Activated naive CD8-positive, alpha-beta T cell treated with anti-CD3 and anti-CD28 coated beads, Interleukin-2, amount 50 U/mL, for 24 hours (primary cell): ENCODE measurements at regions not wholly inside any gene's neighbourhood (a gene's known extent, or its start where the extent isn't known, plus 50 kb on each side); places are given as distances from the start of the nearest gene placed in this dataset.
"Not testable (repeated sequence)": the region's sequence is repeated elsewhere in the genome, so short reads cannot be mapped to it uniquely, and the experiment has no call there.

Source experiments
- ATAC-seq: fragments of 150-1000 bp; cut with Tn5 transposase; one replicate; pipeline ENCODE4 v1.10.0; 2021
- DNase-seq: peaks from one replicate; pipeline ENCODE4 v3.0.0; 2021
- H3K27ac Mint-ChIP-seq: one replicate; pipeline ENCODE4 v1.8.0; 2021; ENCODE audit warnings: mild to moderate bottlenecking, mixed read lengths
- H3K27me3 Mint-ChIP-seq: one replicate; pipeline ENCODE4 v1.8.0; 2021; ENCODE audit warnings: mixed read lengths
- H3K36me3 Mint-ChIP-seq: one replicate; pipeline ENCODE4 v1.8.0; 2021; ENCODE audit warnings: low read depth, mixed read lengths
- H3K4me1 Mint-ChIP-seq: one replicate; pipeline ENCODE4 v1.8.0; 2021; ENCODE audit warnings: mixed read lengths
- H3K4me3 Mint-ChIP-seq: one replicate; pipeline ENCODE4 v1.8.0; 2021; ENCODE audit warnings: mild to moderate bottlenecking, moderate library complexity, mixed read lengths
- H3K9me3 Mint-ChIP-seq: one replicate; pipeline ENCODE4 v1.8.0; 2021; ENCODE audit warnings: mixed read lengths

DNA sequence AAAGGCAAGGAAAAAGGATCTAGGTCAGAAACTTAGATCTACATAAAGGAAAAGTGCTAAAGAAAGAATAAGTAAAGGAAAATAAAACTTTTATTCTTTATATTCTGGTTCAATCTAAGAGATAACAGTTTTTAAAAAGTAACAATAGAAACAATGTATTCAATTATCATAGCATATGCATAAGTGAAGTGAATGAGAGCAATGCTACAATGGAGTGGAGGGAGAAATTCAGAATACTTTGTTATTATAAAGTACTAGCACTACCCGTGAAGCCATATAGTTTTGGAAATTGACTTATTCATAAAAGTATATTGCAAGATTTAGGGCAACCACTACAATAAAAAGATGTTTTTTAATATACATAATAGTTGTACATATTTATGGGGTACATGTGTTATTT lies 586.0 kb upstream of the MDGA2 start:
- no peak overlapping the region for H3K4me3 Mint-ChIP-seq
- DNase-seq, result no peak
- ATAC-seq, result no peak
- H3K36me3 Mint-ChIP-seq, result no peaks in the 10 kb centered on the region
- no peaks in the 10 kb centered on the region for H3K4me1 Mint-ChIP-seq
- H3K9me3 Mint-ChIP-seq, result peaks cover 15% of the 10 kb centered on the region
- H3K27ac Mint-ChIP-seq, result no peak overlapping the region
- H3K27me3 Mint-ChIP-seq, result no peaks in the 10 kb centered on the region

DNA sequence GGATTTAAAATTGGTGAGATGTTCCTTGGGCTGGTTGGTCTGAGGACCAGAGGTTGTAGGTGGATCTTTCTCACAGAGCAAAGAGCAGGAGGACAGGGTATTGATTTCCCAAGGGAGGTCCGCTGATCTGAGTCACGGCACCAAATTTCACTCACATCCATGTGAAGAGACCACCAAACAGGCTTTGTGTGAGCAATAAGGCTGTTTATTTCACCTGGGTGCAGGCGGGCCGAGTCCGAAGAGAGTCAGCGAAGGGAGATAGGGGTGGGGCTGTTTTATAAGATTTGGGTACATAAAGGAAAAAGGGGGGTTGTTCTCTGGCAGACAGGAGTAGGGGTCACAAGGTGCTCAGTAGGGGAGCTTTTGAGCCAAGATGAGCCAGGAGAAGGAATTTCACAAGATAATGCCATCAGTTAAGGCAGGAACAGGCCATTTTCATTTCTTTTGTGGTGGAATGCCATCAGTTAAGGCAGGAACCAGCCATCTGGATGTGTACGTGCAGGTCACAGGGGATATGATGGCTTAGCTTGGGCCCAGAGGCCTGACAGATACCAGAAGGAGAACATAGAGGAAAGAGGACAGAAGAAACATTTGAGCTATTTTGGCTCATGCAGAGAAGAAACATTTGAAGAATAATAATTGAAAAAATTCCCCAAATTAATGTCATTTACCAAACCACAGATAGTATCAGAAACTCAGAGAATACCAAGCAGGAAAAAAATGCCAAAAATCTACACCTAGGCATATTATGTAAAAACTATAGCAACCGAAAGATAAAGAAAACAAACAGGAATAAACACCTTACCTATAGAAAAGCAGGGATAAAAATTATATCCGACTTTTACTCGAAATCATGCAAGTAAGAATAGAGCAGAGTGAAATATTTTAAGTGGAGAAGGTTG lies 585.2 kb upstream of the MDGA2 start:
- not testable (repeated sequence) for H3K27ac Mint-ChIP-seq, H3K4me1 Mint-ChIP-seq, H3K36me3 Mint-ChIP-seq, ATAC-seq, H3K9me3 Mint-ChIP-seq, H3K27me3 Mint-ChIP-seq, H3K4me3 Mint-ChIP-seq, DNase-seq

DNA sequence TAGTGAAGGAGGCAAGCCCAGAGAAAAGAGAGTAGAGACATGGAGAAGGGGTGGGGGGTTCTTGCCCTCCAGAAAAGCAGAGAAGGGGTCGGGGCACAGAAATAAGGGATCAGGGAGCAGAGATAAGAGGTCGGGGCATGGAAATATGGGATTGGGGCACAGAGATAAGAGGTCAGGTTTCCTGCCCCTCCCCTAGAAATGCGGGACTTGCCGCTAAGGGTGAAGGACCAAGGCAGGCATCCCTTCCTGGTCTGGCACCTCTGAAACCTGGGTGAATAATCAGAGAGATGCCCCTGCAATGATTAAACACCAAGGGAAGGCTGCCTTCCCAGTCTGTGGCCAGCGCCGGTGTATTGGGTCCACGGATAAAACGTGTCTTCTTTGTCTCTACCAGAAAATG lies 584.5 kb upstream of the MDGA2 start:
- H3K36me3 Mint-ChIP-seq, H3K27ac Mint-ChIP-seq, H3K27me3 Mint-ChIP-seq, H3K9me3 Mint-ChIP-seq, DNase-seq, H3K4me3 Mint-ChIP-seq, H3K4me1 Mint-ChIP-seq, ATAC-seq: not testable (repeated sequence)

DNA sequence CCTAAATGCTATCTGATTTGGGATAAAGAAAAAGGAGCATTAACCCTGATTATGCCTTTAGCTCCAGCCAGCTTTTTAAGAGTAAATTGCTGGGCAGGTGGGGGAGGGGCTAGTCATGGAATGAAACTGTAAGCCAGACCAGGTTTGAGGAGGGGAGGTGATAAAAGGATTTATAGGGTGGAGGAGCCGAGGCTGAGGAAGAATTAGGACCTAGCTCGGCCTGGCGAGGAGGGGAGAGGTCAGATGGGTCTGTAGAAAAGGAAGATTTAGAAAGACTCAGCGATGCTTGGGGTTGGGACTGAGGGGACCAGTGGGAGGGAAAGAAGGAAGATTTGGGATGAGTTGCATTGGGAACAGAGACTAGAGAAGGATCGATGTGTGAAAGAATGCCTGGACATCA lies 583.8 kb upstream of the MDGA2 start:
- H3K4me1 Mint-ChIP-seq, H3K27ac Mint-ChIP-seq, DNase-seq, H3K36me3 Mint-ChIP-seq, H3K27me3 Mint-ChIP-seq, H3K9me3 Mint-ChIP-seq, H3K4me3 Mint-ChIP-seq, ATAC-seq: not testable (repeated sequence)

DNA sequence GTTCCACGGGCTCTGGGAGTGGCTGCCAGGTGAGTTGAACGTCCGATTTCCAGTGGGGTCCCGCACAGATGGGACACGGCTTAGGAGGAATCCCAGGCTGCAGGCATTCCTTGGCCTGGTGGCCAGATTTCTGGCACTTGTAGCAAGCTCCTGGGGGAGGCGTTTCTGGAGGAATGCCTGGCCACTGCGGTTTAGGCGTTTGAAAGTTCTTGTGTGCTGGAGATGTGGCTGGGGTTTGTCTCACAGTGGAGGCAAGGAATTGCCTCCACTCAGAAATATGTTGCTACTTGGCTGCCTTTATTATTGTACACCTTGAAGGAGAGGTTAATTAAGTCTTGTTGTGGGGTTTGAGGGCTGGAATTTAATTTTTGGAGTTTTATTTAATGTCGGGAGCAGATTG lies 583.3 kb upstream of the MDGA2 start:
- not testable (repeated sequence) for H3K36me3 Mint-ChIP-seq, H3K27me3 Mint-ChIP-seq, H3K4me1 Mint-ChIP-seq, DNase-seq, H3K9me3 Mint-ChIP-seq, ATAC-seq, H3K4me3 Mint-ChIP-seq, H3K27ac Mint-ChIP-seq

DNA sequence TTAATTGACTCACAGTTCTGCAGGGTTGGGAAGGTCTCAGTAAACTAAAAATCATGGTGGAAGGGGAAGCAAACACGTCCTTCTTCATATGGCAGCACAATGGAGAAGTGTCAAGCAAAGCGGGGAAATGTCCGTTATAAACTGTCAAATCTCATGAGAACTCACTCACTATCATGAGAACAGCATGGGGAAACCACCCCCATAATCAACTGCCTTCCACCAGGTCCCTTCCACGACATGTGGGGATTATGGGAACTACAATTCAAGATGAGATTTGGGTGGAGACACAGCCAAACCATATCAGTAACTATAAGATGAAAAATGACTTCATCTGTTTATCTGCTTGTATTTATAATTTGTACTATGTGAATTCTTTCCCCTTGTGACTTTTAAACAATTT lies 577.6 kb upstream of the MDGA2 start:
- H3K36me3 Mint-ChIP-seq, result no peaks in the 10 kb centered on the region
- H3K4me1 Mint-ChIP-seq, result no peaks in the 10 kb centered on the region
- no peak for DNase-seq
- H3K27ac Mint-ChIP-seq, result no peak overlapping the region
- no peaks in the 10 kb centered on the region for H3K27me3 Mint-ChIP-seq
- no peak overlapping the region for H3K4me3 Mint-ChIP-seq
- ATAC-seq, result no peak
- H3K9me3 Mint-ChIP-seq, result peaks cover 3% of the 10 kb centered on the region

DNA sequence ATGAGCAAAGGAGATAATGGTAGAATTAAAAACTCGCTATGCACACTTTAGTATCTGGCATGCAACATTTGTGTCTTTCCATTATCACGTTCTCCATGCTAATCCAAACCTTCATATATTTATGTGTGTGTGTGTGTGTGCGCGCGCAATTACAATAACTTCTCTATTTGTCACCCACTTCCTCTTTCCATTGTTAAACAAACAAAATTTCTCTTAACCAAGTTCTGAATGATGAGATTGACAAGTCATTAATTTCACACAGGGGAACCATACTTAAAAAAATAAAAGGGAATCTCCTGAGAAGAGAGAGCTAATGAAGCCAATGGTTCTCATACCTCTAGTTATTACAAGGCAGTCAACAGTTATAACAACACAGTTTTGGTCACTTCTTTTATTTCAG lies 575.9 kb upstream of the MDGA2 start:
- no peak overlapping the region for H3K4me3 Mint-ChIP-seq
- H3K36me3 Mint-ChIP-seq, result no peaks in the 10 kb centered on the region
- H3K27ac Mint-ChIP-seq, result no peak overlapping the region
- peaks cover 3% of the 10 kb centered on the region for H3K9me3 Mint-ChIP-seq
- DNase-seq, result no peak
- ATAC-seq, result no peak
- no peaks in the 10 kb centered on the region for H3K4me1 Mint-ChIP-seq
- H3K27me3 Mint-ChIP-seq, result no peaks in the 10 kb centered on the region

DNA sequence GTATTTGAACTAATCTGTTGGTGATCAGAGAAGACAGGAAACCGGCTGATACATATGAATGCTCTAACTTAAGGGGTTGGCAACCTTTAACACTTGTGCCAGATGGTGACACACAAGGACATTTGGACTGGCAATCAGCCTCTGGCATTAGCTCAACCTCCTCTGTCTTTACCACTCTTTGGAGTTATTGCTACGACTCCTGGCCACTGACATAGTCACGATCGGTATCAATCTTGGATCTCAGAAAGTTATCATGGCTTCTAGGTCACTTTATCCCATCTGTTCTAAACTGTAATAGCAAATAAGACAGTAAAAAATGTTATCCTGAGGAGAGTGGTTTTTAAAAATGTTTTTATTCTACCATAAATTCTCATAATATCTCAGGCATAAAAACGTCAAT lies 575.2 kb upstream of the MDGA2 start:
- ATAC-seq (no peak), DNase-seq (no peak)
- no peak overlapping the region for H3K4me3 Mint-ChIP-seq
- no peaks in the 10 kb centered on the region for H3K27me3 Mint-ChIP-seq
- no peak overlapping the region for H3K27ac Mint-ChIP-seq
- H3K4me1 Mint-ChIP-seq, result no peaks in the 10 kb centered on the region
- peaks cover 3% of the 10 kb centered on the region for H3K9me3 Mint-ChIP-seq
- H3K36me3 Mint-ChIP-seq, result no peaks in the 10 kb centered on the region

DNA sequence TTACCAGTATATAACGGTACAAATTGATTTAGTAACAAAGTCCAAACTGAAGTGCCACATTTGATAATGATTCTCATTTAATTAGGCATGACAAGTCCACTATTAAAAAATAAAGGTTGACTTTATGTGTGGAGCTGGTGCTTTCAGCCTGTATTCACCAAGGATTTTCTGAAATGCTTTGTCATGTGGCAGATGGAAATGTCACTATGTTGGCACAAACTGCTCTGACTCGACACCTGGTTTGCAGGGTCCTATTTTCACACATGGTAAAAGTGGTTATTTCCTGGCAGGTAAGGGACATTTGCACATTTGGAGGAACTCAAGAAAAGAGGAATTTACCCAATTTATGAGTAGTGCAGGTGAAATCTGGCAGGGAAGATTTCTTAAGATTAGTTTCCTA lies 572.6 kb upstream of the MDGA2 start:
- H3K27ac Mint-ChIP-seq, result no peak overlapping the region
- no peaks in the 10 kb centered on the region for H3K36me3 Mint-ChIP-seq
- ATAC-seq, result no peak
- no peaks in the 10 kb centered on the region for H3K4me1 Mint-ChIP-seq
- H3K27me3 Mint-ChIP-seq, result no peaks in the 10 kb centered on the region
- no peak overlapping the region for H3K4me3 Mint-ChIP-seq
- no peak for DNase-seq
- peaks cover 3% of the 10 kb centered on the region for H3K9me3 Mint-ChIP-seq

DNA sequence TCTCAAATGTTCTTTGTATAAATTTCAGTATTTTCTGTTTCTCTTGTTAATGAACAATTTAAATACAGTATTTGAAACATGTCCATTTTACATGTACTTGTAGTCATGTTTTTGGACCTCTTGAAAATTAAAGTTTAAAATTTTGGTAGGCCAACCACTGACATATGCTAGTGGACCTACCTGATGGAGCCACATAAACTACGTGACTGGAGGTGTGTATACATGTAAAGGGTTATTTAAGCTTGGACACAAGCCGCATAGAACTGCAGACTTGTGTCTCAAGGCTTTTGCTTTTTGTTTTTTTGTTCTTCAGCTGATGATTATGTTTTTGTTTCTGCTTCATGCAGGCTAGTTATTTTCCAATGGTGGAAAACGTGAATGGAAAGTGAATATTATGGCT lies 568.5 kb upstream of the MDGA2 start:
- H3K9me3 Mint-ChIP-seq, result no peaks in the 10 kb centered on the region
- H3K4me3 Mint-ChIP-seq, result no peak overlapping the region
- ATAC-seq (no peak), DNase-seq (no peak)
- H3K27ac Mint-ChIP-seq, result no peak overlapping the region
- H3K4me1 Mint-ChIP-seq, result no peaks in the 10 kb centered on the region
- H3K27me3 Mint-ChIP-seq, result no peaks in the 10 kb centered on the region
- no peaks in the 10 kb centered on the region for H3K36me3 Mint-ChIP-seq

DNA sequence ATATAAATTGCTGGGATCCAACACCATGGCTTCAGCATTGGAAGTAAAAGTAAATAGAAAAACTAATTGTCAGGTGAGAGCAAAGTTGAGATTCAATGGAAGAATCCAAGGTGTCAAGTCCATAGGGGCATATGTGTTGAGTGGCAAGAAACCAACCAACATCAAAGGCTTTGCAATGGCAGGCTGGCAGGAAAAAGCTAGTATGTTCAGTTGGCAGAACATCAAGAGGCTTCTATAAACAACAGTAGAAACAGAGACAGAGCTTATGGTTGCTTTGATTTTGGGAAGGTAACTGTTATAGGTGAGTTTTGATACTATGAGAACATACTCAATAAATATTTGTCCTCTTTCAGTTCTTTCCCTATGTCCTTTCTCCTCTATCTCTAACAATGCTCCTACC lies 553.7 kb upstream of the MDGA2 start:
- H3K4me3 Mint-ChIP-seq, result no peak overlapping the region
- DNase-seq, result no peak
- H3K4me1 Mint-ChIP-seq, result no peaks in the 10 kb centered on the region
- no peak for ATAC-seq
- H3K9me3 Mint-ChIP-seq, result peaks cover 8% of the 10 kb centered on the region
- H3K36me3 Mint-ChIP-seq, result no peaks in the 10 kb centered on the region
- no peak overlapping the region for H3K27ac Mint-ChIP-seq
- H3K27me3 Mint-ChIP-seq, result no peaks in the 10 kb centered on the region

DNA sequence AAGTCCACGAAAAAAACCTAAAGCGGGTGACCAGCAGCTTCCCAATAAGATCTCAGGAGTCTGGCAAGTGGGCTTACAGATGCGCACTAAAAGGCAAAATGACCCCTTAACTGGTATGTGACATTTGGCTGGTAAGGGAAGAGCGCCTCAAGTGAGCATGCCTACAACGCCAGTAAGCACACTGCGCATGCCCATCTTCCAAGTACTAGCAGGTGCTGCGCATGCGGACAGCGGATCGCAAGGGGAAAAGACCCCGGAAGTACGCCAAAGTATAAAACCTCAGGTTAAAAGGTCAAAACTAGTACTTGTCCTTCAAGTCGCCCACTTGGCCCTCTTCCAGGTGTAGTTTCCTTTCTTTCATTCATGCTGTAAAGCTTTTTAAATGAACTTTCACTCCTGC lies 518.5 kb upstream of the MDGA2 start:
- Mint-ChIP-seq H3K36me3 (no peaks in the 10 kb centered on the region), H3K9me3 (peaks cover 2% of the 10 kb centered on the region), H3K4me3 (no peak overlapping the region), H3K4me1 (no peaks in the 10 kb centered on the region), H3K27ac (no peak overlapping the region), H3K27me3 (no peaks in the 10 kb centered on the region)
- DNase-seq (no peak), ATAC-seq (no peak)

DNA sequence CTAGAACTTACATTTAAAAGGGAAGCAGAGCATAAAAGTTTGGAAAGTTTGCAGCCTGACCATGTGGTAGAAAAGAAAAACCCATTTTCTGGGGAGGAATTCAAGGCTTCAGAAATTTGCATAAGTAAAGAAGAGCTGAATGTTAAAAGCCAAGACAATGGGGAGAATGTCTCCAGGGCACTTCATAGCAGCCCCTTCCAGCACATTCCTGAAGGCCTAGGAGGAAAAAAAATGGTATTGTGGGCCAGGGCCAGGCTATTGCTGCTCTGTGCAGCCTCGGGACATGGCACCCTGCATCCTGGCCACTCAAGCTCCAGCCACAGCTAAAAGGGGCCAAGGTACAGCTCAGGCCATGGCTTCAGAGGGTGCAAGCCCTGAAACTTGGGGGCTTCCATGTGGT lies 474.2 kb upstream of the MDGA2 start:
- H3K36me3 Mint-ChIP-seq, H3K4me1 Mint-ChIP-seq, H3K27ac Mint-ChIP-seq, ATAC-seq, H3K27me3 Mint-ChIP-seq, DNase-seq, H3K4me3 Mint-ChIP-seq: not testable (repeated sequence)
- peaks cover 13% of the 10 kb centered on the region for H3K9me3 Mint-ChIP-seq

DNA sequence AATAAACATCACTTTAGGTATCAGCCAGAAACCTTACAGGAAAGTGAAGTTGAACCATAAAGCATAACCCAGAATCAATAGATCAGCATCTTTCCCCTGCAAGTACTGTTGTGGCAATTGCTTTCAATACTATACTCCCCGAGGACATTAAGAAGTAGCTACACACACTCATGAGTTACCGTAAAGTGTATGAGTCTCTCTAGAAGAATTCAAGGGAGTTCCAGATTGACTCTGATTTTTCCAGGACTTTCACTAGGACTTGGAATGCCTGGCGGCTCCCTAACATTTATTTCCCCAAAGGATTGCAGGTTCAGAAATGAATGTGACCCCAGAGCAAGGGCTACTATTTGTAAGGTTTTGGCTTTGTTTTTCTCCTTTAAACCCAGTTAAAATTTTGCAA lies 465.4 kb upstream of the MDGA2 start:
- no peak overlapping the region for H3K27ac Mint-ChIP-seq

DNA sequence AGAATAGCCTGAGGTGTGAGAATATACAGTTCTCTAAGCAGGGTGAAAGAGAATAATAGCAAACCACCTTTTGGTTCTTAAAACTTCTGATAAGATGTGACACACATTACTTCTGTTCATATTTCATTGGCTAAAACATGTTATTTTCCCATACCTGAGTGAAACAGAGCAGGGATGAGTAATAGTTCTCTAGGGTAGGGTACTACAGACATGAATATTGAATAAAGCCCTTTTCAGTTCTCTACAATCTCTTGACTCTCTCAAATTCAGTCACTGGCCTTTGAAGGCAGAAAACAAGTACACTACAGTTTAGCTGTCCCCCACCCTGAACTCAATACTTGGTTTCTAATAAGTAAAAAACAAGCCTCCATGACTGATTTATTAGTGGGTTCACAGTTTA lies 454.1 kb upstream of the MDGA2 start:
- Mint-ChIP-seq H3K27ac (no peak overlapping the region), H3K36me3 (no peaks in the 10 kb centered on the region), H3K4me1 (no peaks in the 10 kb centered on the region), H3K27me3 (no peaks in the 10 kb centered on the region), H3K4me3 (no peak overlapping the region), H3K9me3 (no peaks in the 10 kb centered on the region)
- DNase-seq (no peak), ATAC-seq (no peak)

More for the DNA sequence above, 465.4 kb upstream of the MDGA2 start:
- H3K27me3 Mint-ChIP-seq, result no peaks in the 10 kb centered on the region
- H3K36me3 Mint-ChIP-seq, result no peaks in the 10 kb centered on the region
- ATAC-seq (no peak), DNase-seq (no peak)
- peaks cover 8% of the 10 kb centered on the region for H3K9me3 Mint-ChIP-seq
- no peaks in the 10 kb centered on the region for H3K4me1 Mint-ChIP-seq
- no peak overlapping the region for H3K4me3 Mint-ChIP-seq

DNA sequence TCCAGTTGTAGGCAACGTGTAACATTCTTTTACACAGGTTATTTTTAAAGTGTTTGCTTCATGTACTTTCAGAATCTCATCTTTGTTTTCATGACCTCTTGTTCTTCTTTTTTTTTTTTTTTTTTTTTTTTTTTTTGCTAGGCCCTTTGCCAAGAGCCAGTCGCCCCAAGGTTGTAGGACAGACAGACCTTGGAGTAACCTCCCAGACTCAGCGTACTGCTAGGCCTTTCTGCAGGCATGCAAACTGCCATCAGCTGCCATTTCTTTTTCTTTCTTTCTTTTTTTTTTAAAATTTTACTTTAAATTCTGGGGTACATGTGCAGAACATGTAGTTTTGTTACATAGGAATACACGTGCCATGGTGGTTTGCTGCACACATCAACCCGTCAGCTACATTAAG lies 452.3 kb upstream of the MDGA2 start:
- Mint-ChIP-seq H3K36me3 (no peaks in the 10 kb centered on the region), H3K4me3 (no peak overlapping the region), H3K4me1 (no peaks in the 10 kb centered on the region), H3K27me3 (no peaks in the 10 kb centered on the region), H3K27ac (no peak overlapping the region), H3K9me3 (no peaks in the 10 kb centered on the region)
- DNase-seq, result no peak
- ATAC-seq, result no peak
